Sigmoid colon (tissue), 4 donors: ENCODE measurements at regions not wholly inside any gene's neighbourhood (a gene's known extent, or its start where the extent isn't known, plus 50 kb on each side); places are given as distances from the start of the nearest gene placed in this dataset.

Experiments used
- CTCF ChIP-seq, 4 experiments: fragments of 450-650 bp in 3 of 4; fragments of 200-600 bp in 1 of 4; IDR thresholded peaks; one replicate each; pipeline ENCODE4 v1.5.1; 2016 to 2019; ENCODE audit warnings: antibody characterized with exemption in 4 of 4, mild to moderate bottlenecking in 3 of 4, moderate library complexity in 2 of 4
- POLR2A ChIP-seq, 2 donors: fragments of 450-650 bp; IDR thresholded peaks; one replicate each; pipeline ENCODE4 v1.6.1; 2016; ENCODE audit warnings: antibody characterized with exemption in 2 of 2, mild to moderate bottlenecking in 2 of 2, moderate library complexity in 2 of 2
- POLR2AphosphoS5 ChIP-seq, 4 donors: sonication (generic); formaldehyde crosslinking; IDR thresholded peaks; one replicate each; pipeline ENCODE4 v1.6.1; 2017; ENCODE audit warnings: antibody characterized with exemption in 4 of 4

- TF ChIP-seq CTCF (IDR thresholded peaks at IDR 0.05) (peak in 1 of 4 experiments; percentile 36), POLR2A (IDR thresholded peaks at IDR 0.05) (no peak), POLR2AphosphoS5 (IDR thresholded peaks at IDR 0.05) (no peak)
These were observed 203.3 kb downstream of the OR13H1 start for GRCh38 chrX:131747173-131747572.
